ENCODE measurements at regions not wholly inside any gene's neighbourhood (a gene's known extent, or its start where the extent isn't known, plus 50 kb on each side); places are given as distances from the start of the nearest gene placed in this dataset.

DNA sequence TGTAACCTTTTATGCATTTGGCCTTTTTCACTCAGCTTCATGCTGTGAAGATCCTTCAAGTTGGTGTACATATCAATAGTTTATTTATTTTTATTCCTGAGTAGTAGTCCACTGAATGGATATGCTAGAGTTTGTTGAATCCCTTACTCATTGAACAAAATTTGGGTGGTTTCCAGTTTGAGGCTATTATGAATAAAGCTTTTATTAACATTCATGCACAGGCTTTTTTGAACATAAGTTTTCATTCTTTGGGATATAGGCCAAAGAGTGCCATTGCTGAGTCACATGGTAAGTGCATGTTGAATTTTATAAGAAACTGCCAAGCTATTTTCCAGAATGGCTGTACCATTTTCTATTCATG is 59.5 kb upstream of the CAPRIN2 start:
- TF ChIP-seq, protein P1, sequence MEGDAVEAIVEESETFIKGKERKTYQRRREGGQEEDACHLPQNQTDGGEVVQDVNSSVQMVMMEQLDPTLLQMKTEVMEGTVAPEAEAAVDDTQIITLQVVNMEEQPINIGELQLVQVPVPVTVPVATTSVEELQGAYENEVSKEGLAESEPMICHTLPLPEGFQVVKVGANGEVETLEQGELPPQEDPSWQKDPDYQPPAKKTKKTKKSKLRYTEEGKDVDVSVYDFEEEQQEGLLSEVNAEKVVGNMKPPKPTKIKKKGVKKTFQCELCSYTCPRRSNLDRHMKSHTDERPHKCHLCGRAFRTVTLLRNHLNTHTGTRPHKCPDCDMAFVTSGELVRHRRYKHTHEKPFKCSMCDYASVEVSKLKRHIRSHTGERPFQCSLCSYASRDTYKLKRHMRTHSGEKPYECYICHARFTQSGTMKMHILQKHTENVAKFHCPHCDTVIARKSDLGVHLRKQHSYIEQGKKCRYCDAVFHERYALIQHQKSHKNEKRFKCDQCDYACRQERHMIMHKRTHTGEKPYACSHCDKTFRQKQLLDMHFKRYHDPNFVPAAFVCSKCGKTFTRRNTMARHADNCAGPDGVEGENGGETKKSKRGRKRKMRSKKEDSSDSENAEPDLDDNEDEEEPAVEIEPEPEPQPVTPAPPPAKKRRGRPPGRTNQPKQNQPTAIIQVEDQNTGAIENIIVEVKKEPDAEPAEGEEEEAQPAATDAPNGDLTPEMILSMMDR (conservative IDR thresholded peaks at IDR 0.05), result no peak
- no peak for TF ChIP-seq EZH2 (IDR thresholded peaks at IDR 0.05; ENCODE audit: low read depth)

Measured in PC-9 (cell line).